ENCODE measurements at regions not wholly inside any gene's neighbourhood (a gene's known extent, or its start where the extent isn't known, plus 50 kb on each side); places are given as distances from the start of the nearest gene placed in this dataset.

GRCh38 chr10:71081229-71081560, 131.2 kb upstream of the UNC5B start:
- TF ChIP-seq CTCF (IDR thresholded peaks at IDR 0.05) (no peak), TCF7L2 (IDR thresholded peaks at IDR 0.05; ENCODE audit: low read depth, low read length) (no peak), POLR2AphosphoS5 (IDR thresholded peaks at IDR 0.05; ENCODE audit: low read depth, low read length) (no peak), REST (IDR thresholded peaks at IDR 0.05; ENCODE audit: insufficient read depth in 1 of 2, low read depth in 2 of 2, low read length in 1 of 2) (no peak), SIN3A (IDR thresholded peaks at IDR 0.05; ENCODE audit: borderline replicate concordance, insufficient read depth, low read depth, low read length) (no peak)

All from Panc1 (cell line).